GM19238 (cell line): ENCODE measurements at regions not wholly inside any gene's neighbourhood (a gene's known extent, or its start where the extent isn't known, plus 50 kb on each side); places are given as distances from the start of the nearest gene placed in this dataset.

Source experiments
- DNase-seq: peaks from one replicate; pipeline ENCODE4 v3.0.0; 2011; ENCODE audit warnings: low spot score; ENCODE audit not compliant: insufficient read length

- DNase-seq, result no peak
Observed at GRCh38 chr10:21099291-21100062, 202.4 kb upstream of the NEBL start.

GRCh38 chr10:21097926-21098355 lies 200.8 kb upstream of the NEBL start:
- no peak for DNase-seq

GRCh38 chr10:21095494-21096055 lies 198.5 kb upstream of the NEBL start:
- DNase-seq, result no peak

GRCh38 chr10:21095073-21095472 lies 198.0 kb upstream of the NEBL start:
- DNase-seq, result no peak

- DNase-seq, result no peak
Observed at GRCh38 chr10:21092683-21093524, 195.8 kb upstream of the NEBL start.

GRCh38 chr10:21090609-21091082 lies 193.5 kb upstream of the NEBL start:
- no peak for DNase-seq

- no peak for DNase-seq
Observed at GRCh38 chr10:21087476-21087875, 190.4 kb upstream of the NEBL start.

- no peak for DNase-seq
Observed at GRCh38 chr10:21084700-21085099, 187.6 kb upstream of the NEBL start.

GRCh38 chr10:21083861-21084260 lies 186.8 kb upstream of the NEBL start:
- no peak for DNase-seq

GRCh38 chr10:21082206-21082605 lies 185.1 kb upstream of the NEBL start:
- no peak for DNase-seq

GRCh38 chr10:21080261-21080660 lies 183.2 kb upstream of the NEBL start:
- no peak for DNase-seq

- DNase-seq, result no peak
Observed at GRCh38 chr10:21079330-21079658, 182.2 kb upstream of the NEBL start.

GRCh38 chr10:21078410-21079329 lies 181.6 kb upstream of the NEBL start:
- peak; percentile 3 for DNase-seq

- DNase-seq, result no peak
Observed at GRCh38 chr10:21077681-21078080, 180.6 kb upstream of the NEBL start.

GRCh38 chr10:21076381-21076780 lies 179.3 kb upstream of the NEBL start:
- DNase-seq, result no peak

- DNase-seq, result no peak
Observed at GRCh38 chr10:21075880-21076279, 178.8 kb upstream of the NEBL start.

- no peak for DNase-seq
Observed at GRCh38 chr10:21071001-21071673, 174.0 kb upstream of the NEBL start.

- no peak for DNase-seq
Observed at GRCh38 chr10:21069929-21070700, 173.0 kb upstream of the NEBL start.

GRCh38 chr10:21069278-21069677 lies 172.2 kb upstream of the NEBL start:
- DNase-seq, result no peak
